H9 (cell line): ENCODE measurements at regions not wholly inside any gene's neighbourhood (a gene's known extent, or its start where the extent isn't known, plus 50 kb on each side); places are given as distances from the start of the nearest gene placed in this dataset.

Source experiments
- DNase-seq: peaks from one replicate; pipeline ENCODE4 v3.0.0-alpha.2; 2017
- H2AFZ ChIP-seq: one replicate; pipeline ENCODE4 v1.6.1; 2013; ENCODE audit warnings: mild to moderate bottlenecking, low read length, control low read depth, moderate library complexity
- H2AK5ac ChIP-seq: 2 replicates; pipeline ENCODE4 v1.6.1; 2013; ENCODE audit warnings: low read length, control low read depth, mixed read lengths; ENCODE audit not compliant: insufficient read length
- H2BK120ac ChIP-seq: one replicate; pipeline ENCODE4 v1.6.1; 2013; ENCODE audit warnings: low read depth, mild to moderate bottlenecking, low read length, control low read depth, inconsistent platforms; ENCODE audit not compliant: poor library complexity, severe bottlenecking
- H2BK12ac ChIP-seq: 2 replicates; pipeline ENCODE4 v1.6.1; 2013; ENCODE audit warnings: low read length, control low read depth, mixed read lengths, low read depth; ENCODE audit not compliant: insufficient read length
- H2BK15ac ChIP-seq: 2 replicates; pipeline ENCODE4 v1.6.1; 2013; ENCODE audit warnings: low read depth, low read length, control low read depth
- H2BK20ac ChIP-seq: one replicate; pipeline ENCODE4 v1.6.1; 2013; ENCODE audit warnings: low read depth, mild to moderate bottlenecking, low read length, control low read depth, inconsistent platforms; ENCODE audit not compliant: poor library complexity, severe bottlenecking
- H2BK5ac ChIP-seq: 2 replicates; pipeline ENCODE4 v1.6.1; 2013; ENCODE audit warnings: low read length, control low read depth, mixed read lengths; ENCODE audit not compliant: insufficient read length
- H3K14ac ChIP-seq: 2 replicates; pipeline ENCODE4 v1.6.1; 2013; ENCODE audit warnings: low read length, control low read depth; ENCODE audit not compliant: insufficient read depth
- H3K18ac ChIP-seq: 2 replicates; pipeline ENCODE4 v1.6.1; 2013; ENCODE audit warnings: low read depth, mild to moderate bottlenecking, mixed read lengths, low read length, control low read depth; ENCODE audit not compliant: insufficient read length
- H3K23ac ChIP-seq: 2 replicates; pipeline ENCODE4 v1.6.1; 2013; ENCODE audit warnings: low read length, control low read depth, mixed read lengths, low read depth; ENCODE audit not compliant: insufficient read length
- H3K23me2 ChIP-seq: 2 replicates; pipeline ENCODE4 v1.6.1; 2013; ENCODE audit warnings: low read depth, mild to moderate bottlenecking, mixed read lengths, low read length, control low read depth; ENCODE audit not compliant: insufficient read length, poor library complexity, severe bottlenecking
- H3K27ac ChIP-seq: 2 replicates; pipeline ENCODE4 v1.5.1; 2013; ENCODE audit warnings: low read length, control low read depth, mixed read lengths, low read depth; ENCODE audit not compliant: insufficient read length
- H3K27me3 ChIP-seq: 2 replicates; pipeline ENCODE4 v1.6.1; 2013; ENCODE audit warnings: low read length, control low read depth, inconsistent platforms; ENCODE audit not compliant: insufficient read depth
- H3K4ac ChIP-seq: 2 replicates; pipeline ENCODE4 v1.6.1; 2013; ENCODE audit warnings: low read depth, mild to moderate bottlenecking, control low read depth, inconsistent platforms, low read length, moderate library complexity
- H3K4me1 ChIP-seq: 2 replicates; pipeline ENCODE4 v1.6.1; 2013; ENCODE audit warnings: low read length, control low read depth, inconsistent platforms; ENCODE audit not compliant: insufficient read depth
- H3K4me2 ChIP-seq: 2 replicates; pipeline ENCODE4 v1.6.1; 2013; ENCODE audit warnings: low read length, control low read depth, mixed read lengths; ENCODE audit not compliant: insufficient read length, insufficient read depth
- H3K56ac ChIP-seq: 2 replicates; pipeline ENCODE4 v1.6.1; 2013; ENCODE audit warnings: low read depth, mild to moderate bottlenecking, mixed read lengths, low read length, control low read depth; ENCODE audit not compliant: insufficient read length
- H3K79me1 ChIP-seq: 2 replicates; pipeline ENCODE4 v1.6.1; 2013; ENCODE audit warnings: low read depth, mild to moderate bottlenecking, moderate library complexity, low read length, control low read depth, inconsistent platforms; ENCODE audit not compliant: insufficient read depth, poor library complexity, severe bottlenecking
- H3K79me2 ChIP-seq: 2 replicates; pipeline ENCODE4 v1.6.1; 2013; ENCODE audit warnings: low read length, control low read depth, inconsistent platforms; ENCODE audit not compliant: insufficient read depth
- H3K9ac ChIP-seq: 2 replicates; pipeline ENCODE4 v1.6.1; 2013; ENCODE audit warnings: low read length, control low read depth, mixed read lengths; ENCODE audit not compliant: insufficient read length; ENCODE audit errors: extremely low read depth
- H3K9me3 ChIP-seq: one replicate; pipeline ENCODE4 v1.6.1; 2013; ENCODE audit warnings: low read depth, low read length, inconsistent platforms; ENCODE audit not compliant: control insufficient read depth
- H3T11ph ChIP-seq: one replicate; pipeline ENCODE4 v1.6.1; 2013; ENCODE audit warnings: mild to moderate bottlenecking, low read length, control low read depth, inconsistent platforms
- H4K20me1 ChIP-seq: one replicate; pipeline ENCODE4 v1.6.1; 2013; ENCODE audit not compliant: control insufficient read depth, insufficient read length, insufficient read depth
- H4K5ac ChIP-seq: 2 replicates; pipeline ENCODE4 v1.6.1; 2013; ENCODE audit warnings: low read depth, mild to moderate bottlenecking, mixed read lengths, low read length, control low read depth; ENCODE audit not compliant: insufficient read length
- H4K8ac ChIP-seq: replicated peaks from 2 replicates; pipeline ENCODE4 v1.6.1; 2013; ENCODE audit warnings: low read length, control low read depth, mixed read lengths, low read depth; ENCODE audit not compliant: insufficient read length
- H4K91ac ChIP-seq: 2 replicates; pipeline ENCODE4 v1.6.1; 2013; ENCODE audit warnings: low read depth, mild to moderate bottlenecking, moderate library complexity, mixed read lengths, low read length, control low read depth; ENCODE audit not compliant: insufficient read length
- H3K27ac Mint-ChIP-seq, 3 experiments: 2 replicates in 2 of 3; 3 replicates in 1 of 3; pipeline ENCODE4 v1.8.0; 2020 to 2021; ENCODE audit warnings: mixed read lengths in 3 of 3, mild to moderate bottlenecking in 1 of 3, moderate library complexity in 1 of 3
- H3K27me3 Mint-ChIP-seq: 2 replicates; pipeline ENCODE4 v1.8.0; 2021; ENCODE audit warnings: low read depth, mild to moderate bottlenecking, moderate library complexity, mixed read lengths
- H3K36me3 Mint-ChIP-seq, 3 experiments: 2 replicates in 2 of 3; 3 replicates in 1 of 3; pipeline ENCODE4 v1.8.0; 2020 to 2021; ENCODE audit warnings: low read depth in 3 of 3, mixed read lengths in 3 of 3; ENCODE audit not compliant: insufficient read depth in 1 of 3
- H3K4me1 Mint-ChIP-seq, 2 experiments: 2 replicates each; pipeline ENCODE4 v1.8.0; 2020; ENCODE audit warnings: mixed read lengths in 2 of 2
- H3K4me3 Mint-ChIP-seq, 2 experiments: 2 replicates in 1 of 2; 3 replicates in 1 of 2; pipeline ENCODE4 v1.8.0; 2020 to 2021; ENCODE audit warnings: mild to moderate bottlenecking in 2 of 2, mixed read lengths in 2 of 2, moderate library complexity in 1 of 2
- H3K9me3 Mint-ChIP-seq, 2 experiments: 2 replicates in 1 of 2; 3 replicates in 1 of 2; pipeline ENCODE4 v1.8.0; 2020; ENCODE audit warnings: mild to moderate bottlenecking in 2 of 2, mixed read lengths in 2 of 2, moderate library complexity in 1 of 2
- WGBS: extraction: QIAGEN DNeasy Blood & Tissue Kit; methylation state at CpG from one replicate; pipeline ENCODE4 v1.1.7; 2013; ENCODE audit warnings: missing lambda C conversion rate, low lambda C conversion rate, mixed read lengths; ENCODE audit not compliant: insufficient read length; ENCODE audit errors: extremely low coverage; 5-methylcytosine and 5-hydroxymethylcytosine counted together
- TF ChIP-seq, protein P1 (sequence below): fragments of 200-600 bp; sonication (generic); conservative IDR thresholded peaks from 3 replicates; pipeline ENCODE4 v1.8.0; 2021; ENCODE audit warnings: antibody characterized with exemption, mild to moderate bottlenecking

- H2BK12ac ChIP-seq, result no peak overlapping the region
- no CpG with 5 or more reads among the region's 2 CpGs for WGBS
Observed at GRCh38 chr7:109821156-109821555, 1251.5 kb downstream of the DNAJB9 start.

More at GRCh38 chr7:109821156-109821555, 1251.5 kb downstream of the DNAJB9 start:
- Histone ChIP-seq H4K91ac (no peak overlapping the region), H3K18ac (no peak overlapping the region), H3T11ph (no peak overlapping the region), H2BK15ac (no peak overlapping the region), H3K4ac (no peak overlapping the region), H3K23me2 (no peaks in the 10 kb centered on the region), H3K14ac (no peak overlapping the region), H3K4me1 (no peaks in the 10 kb centered on the region), H3K4me2 (no peak overlapping the region), H2BK5ac (no peak overlapping the region), H4K8ac (no peak overlapping the region), H2BK120ac (no peak overlapping the region), H3K79me2 (no peaks in the 10 kb centered on the region), H3K23ac (no peak overlapping the region), H3K9me3 (no peaks in the 10 kb centered on the region), H3K9ac (no peak overlapping the region), H4K5ac (no peak overlapping the region), H4K20me1 (no peaks in the 10 kb centered on the region), H3K27ac (no peak overlapping the region), H2AK5ac (no peak overlapping the region), H3K27me3 (no peaks in the 10 kb centered on the region), H3K56ac (no peak overlapping the region), H2BK20ac (no peak overlapping the region), H2AFZ (no peak overlapping the region), H3K79me1 (no peaks in the 10 kb centered on the region)
- Mint-ChIP-seq H3K36me3 (peaks cover 0 to 3% (median 0%) of the 10 kb centered on the region in 3 experiments; a peak in 2 of 7 replicates), H3K4me3 (no peak overlapping the region), H3K27me3 (no peaks in the 10 kb centered on the region), H3K27ac (no peak overlapping the region), H3K9me3 (peaks cover 5 to 7% of the 10 kb centered on the region in 2 experiments; a peak in 4 of 5 replicates), H3K4me1 (peaks cover 0 to 2% of the 10 kb centered on the region in 2 experiments; a peak in 1 of 4 replicates)
- TF ChIP-seq, protein P1, sequence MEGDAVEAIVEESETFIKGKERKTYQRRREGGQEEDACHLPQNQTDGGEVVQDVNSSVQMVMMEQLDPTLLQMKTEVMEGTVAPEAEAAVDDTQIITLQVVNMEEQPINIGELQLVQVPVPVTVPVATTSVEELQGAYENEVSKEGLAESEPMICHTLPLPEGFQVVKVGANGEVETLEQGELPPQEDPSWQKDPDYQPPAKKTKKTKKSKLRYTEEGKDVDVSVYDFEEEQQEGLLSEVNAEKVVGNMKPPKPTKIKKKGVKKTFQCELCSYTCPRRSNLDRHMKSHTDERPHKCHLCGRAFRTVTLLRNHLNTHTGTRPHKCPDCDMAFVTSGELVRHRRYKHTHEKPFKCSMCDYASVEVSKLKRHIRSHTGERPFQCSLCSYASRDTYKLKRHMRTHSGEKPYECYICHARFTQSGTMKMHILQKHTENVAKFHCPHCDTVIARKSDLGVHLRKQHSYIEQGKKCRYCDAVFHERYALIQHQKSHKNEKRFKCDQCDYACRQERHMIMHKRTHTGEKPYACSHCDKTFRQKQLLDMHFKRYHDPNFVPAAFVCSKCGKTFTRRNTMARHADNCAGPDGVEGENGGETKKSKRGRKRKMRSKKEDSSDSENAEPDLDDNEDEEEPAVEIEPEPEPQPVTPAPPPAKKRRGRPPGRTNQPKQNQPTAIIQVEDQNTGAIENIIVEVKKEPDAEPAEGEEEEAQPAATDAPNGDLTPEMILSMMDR, result no peak
- no peak for DNase-seq
